ENCODE measurements at regions not wholly inside any gene's neighbourhood (a gene's known extent, or its start where the extent isn't known, plus 50 kb on each side); places are given as distances from the start of the nearest gene placed in this dataset.

- no peaks in the 10 kb centered on the region for H3K4me1 ChIP-seq
- no peaks in the 10 kb centered on the region for H3K9me3 ChIP-seq
- DNase-seq: no peak
- no peaks in the 10 kb centered on the region for H3K36me3 ChIP-seq
- no peak for TF ChIP-seq POLR2A (IDR thresholded peaks at IDR 0.05)
- TF ChIP-seq, protein P1, sequence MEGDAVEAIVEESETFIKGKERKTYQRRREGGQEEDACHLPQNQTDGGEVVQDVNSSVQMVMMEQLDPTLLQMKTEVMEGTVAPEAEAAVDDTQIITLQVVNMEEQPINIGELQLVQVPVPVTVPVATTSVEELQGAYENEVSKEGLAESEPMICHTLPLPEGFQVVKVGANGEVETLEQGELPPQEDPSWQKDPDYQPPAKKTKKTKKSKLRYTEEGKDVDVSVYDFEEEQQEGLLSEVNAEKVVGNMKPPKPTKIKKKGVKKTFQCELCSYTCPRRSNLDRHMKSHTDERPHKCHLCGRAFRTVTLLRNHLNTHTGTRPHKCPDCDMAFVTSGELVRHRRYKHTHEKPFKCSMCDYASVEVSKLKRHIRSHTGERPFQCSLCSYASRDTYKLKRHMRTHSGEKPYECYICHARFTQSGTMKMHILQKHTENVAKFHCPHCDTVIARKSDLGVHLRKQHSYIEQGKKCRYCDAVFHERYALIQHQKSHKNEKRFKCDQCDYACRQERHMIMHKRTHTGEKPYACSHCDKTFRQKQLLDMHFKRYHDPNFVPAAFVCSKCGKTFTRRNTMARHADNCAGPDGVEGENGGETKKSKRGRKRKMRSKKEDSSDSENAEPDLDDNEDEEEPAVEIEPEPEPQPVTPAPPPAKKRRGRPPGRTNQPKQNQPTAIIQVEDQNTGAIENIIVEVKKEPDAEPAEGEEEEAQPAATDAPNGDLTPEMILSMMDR (IDR thresholded peaks at IDR 0.05): no peak
- H3K27me3 ChIP-seq: no peaks in the 10 kb centered on the region
- H3K27ac ChIP-seq: no peak overlapping the region
- no peak overlapping the region for H3K4me3 ChIP-seq
Observed at GRCh38 chr4:175871774-175872405, 59.8 kb upstream of the GPM6A start.

DNA sequence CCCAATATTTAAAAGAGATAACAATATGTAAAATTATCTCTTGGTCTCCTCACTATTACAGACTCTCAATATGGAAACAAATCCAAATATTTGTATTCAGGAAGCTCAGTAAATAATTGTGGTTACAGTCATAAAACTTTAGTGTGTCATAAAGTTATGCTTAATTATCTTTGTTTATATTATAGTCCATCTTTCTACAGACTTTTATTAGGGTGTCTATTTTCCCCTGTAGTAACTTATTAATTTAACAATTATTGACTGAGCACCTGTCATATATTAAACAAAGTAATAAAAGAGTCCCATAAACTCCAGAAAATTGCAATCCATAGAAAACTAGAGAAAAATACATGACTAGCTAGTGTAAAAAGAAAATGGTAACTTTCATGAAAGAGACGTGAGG is 61.6 kb upstream of the GPM6A start:
- Histone ChIP-seq H3K9me3 (no peaks in the 10 kb centered on the region), H3K4me3 (no peak overlapping the region), H3K27me3 (no peaks in the 10 kb centered on the region), H3K36me3 (no peaks in the 10 kb centered on the region), H3K4me1 (no peaks in the 10 kb centered on the region), H3K27ac (no peak overlapping the region)
- DNase-seq: no peak
- TF ChIP-seq, protein P1 (IDR thresholded peaks at IDR 0.05): no peak
- no peak for TF ChIP-seq POLR2A (IDR thresholded peaks at IDR 0.05)

DNA sequence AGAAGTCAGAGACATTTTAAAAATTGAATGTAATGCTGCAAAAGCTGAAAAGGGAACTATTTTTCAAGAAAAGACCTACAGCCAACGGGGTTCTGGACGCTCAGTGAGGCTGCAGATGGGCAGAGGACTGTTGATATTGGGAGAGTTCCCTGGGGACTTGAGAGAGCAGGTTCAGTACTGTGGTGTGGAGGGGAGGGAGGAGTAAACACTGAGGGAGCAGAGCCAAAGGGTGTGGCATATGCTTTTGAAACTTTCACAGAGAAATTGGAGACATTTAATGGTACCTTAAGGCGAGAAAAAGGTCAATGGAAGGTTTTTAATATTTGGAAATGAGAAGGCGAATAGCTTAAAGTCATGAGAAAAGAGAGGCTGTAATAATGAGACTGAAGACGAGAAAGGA is 62.2 kb upstream of the GPM6A start:
- H3K27ac ChIP-seq: no peak overlapping the region
- no peaks in the 10 kb centered on the region for H3K36me3 ChIP-seq
- H3K4me1 ChIP-seq: no peaks in the 10 kb centered on the region
- no peaks in the 10 kb centered on the region for H3K27me3 ChIP-seq
- no peaks in the 10 kb centered on the region for H3K9me3 ChIP-seq
- TF ChIP-seq POLR2A (IDR thresholded peaks at IDR 0.05): no peak
- TF ChIP-seq, protein P1 (IDR thresholded peaks at IDR 0.05): no peak
- DNase-seq: no peak
- no peak overlapping the region for H3K4me3 ChIP-seq

DNA sequence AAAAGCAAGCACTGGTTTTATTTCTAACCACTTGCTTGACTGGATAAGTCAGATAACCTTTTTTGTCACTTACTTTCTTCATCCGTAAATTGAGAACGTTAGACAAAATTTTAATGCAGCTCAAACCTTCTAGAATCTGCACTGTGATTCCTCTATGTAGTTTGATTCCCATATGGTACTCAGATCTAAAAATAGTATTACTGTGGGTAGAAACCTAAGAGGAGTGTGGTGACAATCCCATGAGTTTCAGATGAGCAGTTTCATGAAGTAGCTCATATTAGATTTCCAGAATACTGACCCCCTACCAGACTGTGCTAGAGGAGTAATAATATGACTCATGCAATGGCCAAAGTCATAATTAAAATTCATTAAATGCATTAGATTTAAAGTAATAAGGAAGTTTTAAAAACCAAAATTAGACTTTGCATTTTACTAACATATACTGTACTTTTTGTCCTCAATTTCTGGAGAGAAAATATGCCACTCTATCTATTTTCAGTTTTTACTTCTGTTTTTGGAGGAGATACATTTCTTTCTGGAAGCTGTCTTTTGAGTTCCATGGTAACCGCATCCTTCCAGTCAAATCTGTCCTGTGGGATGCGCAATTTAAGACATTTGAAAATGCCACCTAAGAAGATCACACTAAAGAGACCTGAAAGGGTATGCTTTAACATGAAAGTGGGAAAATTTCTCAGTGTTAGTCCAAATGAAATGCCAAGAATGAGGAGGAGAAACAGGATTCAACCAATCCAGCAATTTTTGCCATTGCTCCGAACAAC is 64.1 kb upstream of the GPM6A start:
- DNase-seq: no peak
- Histone ChIP-seq H3K4me3 (no peak overlapping the region), H3K27ac (no peak overlapping the region), H3K4me1 (no peaks in the 10 kb centered on the region), H3K27me3 (no peaks in the 10 kb centered on the region), H3K36me3 (no peaks in the 10 kb centered on the region), H3K9me3 (no peaks in the 10 kb centered on the region)
- TF ChIP-seq, protein P1 (IDR thresholded peaks at IDR 0.05): no peak
- no peak for TF ChIP-seq POLR2A (IDR thresholded peaks at IDR 0.05)

DNA sequence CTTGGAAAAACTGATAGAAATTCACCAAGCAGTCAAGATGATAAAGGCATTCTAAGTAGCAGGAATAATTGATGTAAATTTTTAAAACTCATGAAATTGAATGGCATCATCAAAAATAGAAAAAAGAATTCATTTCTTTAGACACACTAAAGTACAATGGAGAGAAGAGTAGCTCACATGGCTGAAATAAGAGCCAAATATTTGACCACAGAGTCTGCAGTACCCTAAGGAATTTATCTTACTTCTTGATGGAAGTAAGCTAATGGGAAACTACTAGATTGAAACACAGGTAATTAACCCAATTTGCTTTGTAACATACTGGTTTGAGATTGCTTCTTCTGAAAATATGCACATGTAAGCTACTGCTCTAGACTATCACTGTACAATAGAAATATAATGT is 70.8 kb upstream of the GPM6A start:
- no peak for TF ChIP-seq POLR2A (IDR thresholded peaks at IDR 0.05)
- TF ChIP-seq, protein P1 (IDR thresholded peaks at IDR 0.05): no peak

More for the DNA sequence above, 70.8 kb upstream of the GPM6A start:
- H3K4me3 ChIP-seq: no peak overlapping the region
- H3K9me3 ChIP-seq: no peaks in the 10 kb centered on the region
- H3K27ac ChIP-seq: no peak overlapping the region
- no peaks in the 10 kb centered on the region for H3K4me1 ChIP-seq
- no peaks in the 10 kb centered on the region for H3K27me3 ChIP-seq
- H3K36me3 ChIP-seq: no peaks in the 10 kb centered on the region
- DNase-seq: no peak
